Activated B cell treated with CpG ODN at 0.5 μM for 24 hours (primary cell): ENCODE measurements at regions not wholly inside any gene's neighbourhood (a gene's known extent, or its start where the extent isn't known, plus 50 kb on each side); places are given as distances from the start of the nearest gene placed in this dataset.
"Not testable (repeated sequence)": the region's sequence is repeated elsewhere in the genome, so short reads cannot be mapped to it uniquely, and the experiment has no call there.

Source experiments
- ATAC-seq: fragments of 200-7000 bp; cut with Tn5 transposase; one replicate; pipeline ENCODE4 v1.10.0; 2021; ENCODE audit warnings: low read depth, mild to moderate bottlenecking, moderate library complexity
- CTCF ChIA-PET: fragments of 350-600 bp; sonication (Branson Sonifier 250); formaldehyde crosslinking; loops from one replicate; lab custom pipeline; 2021; ENCODE audit warnings: antibody characterized with exemption; lab: Charles Lee
- POLR2A ChIA-PET: fragments of 350-600 bp; sonication (Branson Sonifier 250); formaldehyde crosslinking; loops from one replicate; lab custom pipeline; 2021; ENCODE audit warnings: antibody characterized with exemption; lab: Charles Lee
- DNase-seq: peaks from one replicate; pipeline ENCODE4 v3.0.0; 2022
- H3K27ac Mint-ChIP-seq: one replicate; pipeline ENCODE4 v1.8.0; 2020; ENCODE audit warnings: mixed read lengths
- H3K27me3 Mint-ChIP-seq: one replicate; pipeline ENCODE4 v1.8.0; 2021; ENCODE audit warnings: mixed read lengths
- H3K36me3 Mint-ChIP-seq: one replicate; pipeline ENCODE4 v1.8.0; 2021; ENCODE audit warnings: low read depth, mixed read lengths
- H3K4me1 Mint-ChIP-seq: one replicate; pipeline ENCODE4 v1.8.0; 2021; ENCODE audit warnings: mixed read lengths
- H3K4me3 Mint-ChIP-seq: one replicate; pipeline ENCODE4 v1.8.0; 2020; ENCODE audit warnings: mild to moderate bottlenecking, mixed read lengths
- H3K9me3 Mint-ChIP-seq: one replicate; pipeline ENCODE4 v1.8.0; 2020; ENCODE audit warnings: mixed read lengths
- intact Hi-C: fragments of 100-400 bp; cut with micrococcal nuclease; formaldehyde crosslinking; loops from one replicate; pipeline ENCODE4 v1.15.1; 2024
- TF ChIP-seq, protein P1 (sequence below): fragments of 200-600 bp; IDR thresholded peaks from one replicate; pipeline ENCODE4 v1.8.0; 2022; ENCODE audit warnings: antibody characterized with exemption, mild to moderate bottlenecking

DNA sequence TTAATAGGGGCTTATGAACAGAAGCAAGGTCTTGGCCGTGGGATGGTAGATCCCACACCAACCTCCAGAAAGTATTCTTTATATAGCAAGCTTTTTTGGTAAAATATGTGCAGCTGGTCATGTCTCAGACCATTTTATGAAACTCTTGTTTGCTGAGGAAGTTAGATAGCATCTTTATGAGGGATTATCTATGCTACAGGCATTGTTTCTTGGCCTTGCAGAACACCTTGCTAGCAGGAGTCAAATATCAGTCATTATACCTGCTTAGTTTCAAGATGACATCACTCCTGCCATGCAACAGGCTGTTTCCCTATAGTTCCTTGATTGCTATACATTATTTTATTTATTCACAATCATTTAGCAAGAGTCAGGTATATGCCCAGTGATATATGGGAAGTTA lies 84.8 kb upstream of the LRFN5 start:
- Mint-ChIP-seq H3K9me3 (no peaks in the 10 kb centered on the region), H3K27ac (no peak overlapping the region), H3K4me1 (no peaks in the 10 kb centered on the region), H3K27me3 (no peaks in the 10 kb centered on the region), H3K36me3 (no peaks in the 10 kb centered on the region), H3K4me3 (no peak overlapping the region)
- CTCF ChIA-PET = no interaction called here
- no peak for DNase-seq
- POLR2A ChIA-PET = no interaction called here
- intact Hi-C loops = no loop called here
- ATAC-seq = no peak
- TF ChIP-seq, protein P1, sequence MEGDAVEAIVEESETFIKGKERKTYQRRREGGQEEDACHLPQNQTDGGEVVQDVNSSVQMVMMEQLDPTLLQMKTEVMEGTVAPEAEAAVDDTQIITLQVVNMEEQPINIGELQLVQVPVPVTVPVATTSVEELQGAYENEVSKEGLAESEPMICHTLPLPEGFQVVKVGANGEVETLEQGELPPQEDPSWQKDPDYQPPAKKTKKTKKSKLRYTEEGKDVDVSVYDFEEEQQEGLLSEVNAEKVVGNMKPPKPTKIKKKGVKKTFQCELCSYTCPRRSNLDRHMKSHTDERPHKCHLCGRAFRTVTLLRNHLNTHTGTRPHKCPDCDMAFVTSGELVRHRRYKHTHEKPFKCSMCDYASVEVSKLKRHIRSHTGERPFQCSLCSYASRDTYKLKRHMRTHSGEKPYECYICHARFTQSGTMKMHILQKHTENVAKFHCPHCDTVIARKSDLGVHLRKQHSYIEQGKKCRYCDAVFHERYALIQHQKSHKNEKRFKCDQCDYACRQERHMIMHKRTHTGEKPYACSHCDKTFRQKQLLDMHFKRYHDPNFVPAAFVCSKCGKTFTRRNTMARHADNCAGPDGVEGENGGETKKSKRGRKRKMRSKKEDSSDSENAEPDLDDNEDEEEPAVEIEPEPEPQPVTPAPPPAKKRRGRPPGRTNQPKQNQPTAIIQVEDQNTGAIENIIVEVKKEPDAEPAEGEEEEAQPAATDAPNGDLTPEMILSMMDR = no peak

DNA sequence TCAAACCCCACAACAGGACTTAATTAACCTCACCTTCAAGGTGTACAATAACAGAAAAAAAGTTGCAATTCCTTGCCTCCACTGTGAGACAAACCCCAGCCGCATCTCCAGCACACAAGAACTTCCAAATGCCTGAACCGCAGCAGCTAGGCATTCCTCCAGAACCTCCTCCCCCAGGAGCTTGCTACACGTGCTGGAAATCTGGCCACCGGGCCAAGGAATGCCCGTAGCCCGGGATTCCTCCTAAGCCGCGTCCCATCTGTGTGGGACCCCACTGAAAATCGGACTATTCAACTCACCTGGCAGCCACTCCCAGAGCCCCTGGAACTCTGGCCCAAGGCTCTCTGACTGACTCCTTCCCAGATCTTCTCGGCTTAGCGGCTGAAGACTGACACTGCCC lies 88.6 kb upstream of the LRFN5 start:
- H3K36me3 Mint-ChIP-seq, POLR2A ChIA-PET, H3K27me3 Mint-ChIP-seq, DNase-seq, H3K4me3 Mint-ChIP-seq, H3K27ac Mint-ChIP-seq, ATAC-seq, H3K9me3 Mint-ChIP-seq, H3K4me1 Mint-ChIP-seq, CTCF ChIA-PET, intact Hi-C loops: not testable (repeated sequence)

DNA sequence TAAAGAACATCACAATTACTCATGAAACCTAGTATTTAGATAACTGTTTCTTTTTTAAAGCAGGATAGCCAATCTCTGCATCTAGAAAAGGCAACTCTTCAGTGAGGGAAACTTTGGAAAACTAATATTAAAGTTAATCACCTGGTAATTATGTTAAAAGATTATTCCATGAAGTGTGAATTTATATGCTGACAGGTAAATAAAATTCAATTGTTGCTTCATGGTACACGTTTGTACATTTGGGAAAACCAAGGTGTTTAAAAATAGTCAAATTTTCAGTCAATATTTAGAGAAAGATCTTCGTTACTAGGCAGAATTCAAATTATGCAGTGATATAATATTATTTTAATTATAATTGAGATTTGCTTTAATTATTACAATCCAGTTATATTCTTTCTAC lies 100.1 kb upstream of the LRFN5 start:
- ATAC-seq (no peak), DNase-seq (no peak)
- Mint-ChIP-seq H3K27ac (no peak overlapping the region), H3K27me3 (no peaks in the 10 kb centered on the region), H3K4me1 (no peaks in the 10 kb centered on the region), H3K36me3 (no peaks in the 10 kb centered on the region), H3K4me3 (no peak overlapping the region), H3K9me3 (no peaks in the 10 kb centered on the region)
- ChIA-PET CTCF (no interaction called here), POLR2A (no interaction called here)
- TF ChIP-seq, protein P1 = no peak
- intact Hi-C loops = no loop called here

GRCh38 chr14:41505491-41505890 lies 101.2 kb upstream of the LRFN5 start:
- no peaks in the 10 kb centered on the region for H3K9me3 Mint-ChIP-seq
- H3K36me3 Mint-ChIP-seq = no peaks in the 10 kb centered on the region
- H3K27me3 Mint-ChIP-seq = no peaks in the 10 kb centered on the region
- TF ChIP-seq, protein P1 = no peak
- H3K4me3 Mint-ChIP-seq = no peak overlapping the region
- no peaks in the 10 kb centered on the region for H3K4me1 Mint-ChIP-seq
- intact Hi-C loops = no loop called here
- ATAC-seq (no peak), DNase-seq (no peak)
- CTCF ChIA-PET = no interaction called here
- H3K27ac Mint-ChIP-seq = no peak overlapping the region
- POLR2A ChIA-PET = no interaction called here

DNA sequence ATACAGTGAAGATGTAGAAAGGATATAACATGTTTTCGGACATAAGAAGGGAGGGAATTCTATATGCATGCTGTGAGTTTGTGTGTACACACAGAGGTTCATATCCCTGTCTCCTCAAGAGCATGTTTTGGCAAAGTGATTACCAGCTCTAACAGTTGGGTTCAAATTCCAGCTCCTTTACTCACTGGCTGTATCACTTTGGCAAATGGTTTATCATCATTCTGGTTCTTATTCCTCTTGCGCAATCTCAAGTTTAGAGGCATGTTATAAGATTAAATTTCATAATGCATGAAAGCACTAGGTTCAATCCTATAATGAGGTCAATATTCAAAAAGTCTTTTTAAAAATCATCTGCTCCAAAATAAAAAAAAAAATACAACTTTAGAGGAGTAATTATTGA lies 107.7 kb upstream of the LRFN5 start:
- no peaks in the 10 kb centered on the region for H3K9me3 Mint-ChIP-seq

DNA sequence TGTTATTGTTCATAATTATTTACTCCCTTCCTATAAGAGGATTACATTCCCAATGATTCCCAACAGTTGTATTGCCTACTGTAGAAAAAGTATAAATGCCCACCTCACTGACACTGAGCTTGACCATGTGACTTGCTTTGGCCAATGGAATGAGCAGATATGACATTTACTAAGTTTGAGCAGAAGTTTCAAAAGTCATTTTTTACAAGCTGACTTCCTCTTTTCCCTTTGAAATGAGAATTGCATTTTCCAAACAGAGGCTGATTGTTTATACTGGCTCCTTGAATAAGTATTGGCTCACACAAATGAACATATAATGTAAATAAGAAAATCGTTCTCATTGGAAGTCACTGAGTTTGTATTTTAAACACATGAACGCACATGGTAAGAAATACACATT lies 116.4 kb upstream of the LRFN5 start:
- Mint-ChIP-seq H3K27ac (no peak overlapping the region), H3K4me1 (no peaks in the 10 kb centered on the region), H3K9me3 (no peaks in the 10 kb centered on the region), H3K4me3 (no peak overlapping the region), H3K36me3 (no peaks in the 10 kb centered on the region), H3K27me3 (no peaks in the 10 kb centered on the region)
- ChIA-PET CTCF (no interaction called here), POLR2A (no interaction called here)
- intact Hi-C loops = no loop called here
- DNase-seq = no peak
- ATAC-seq = no peak
- TF ChIP-seq, protein P1 = no peak

More for the DNA sequence above, 107.7 kb upstream of the LRFN5 start:
- POLR2A ChIA-PET = no interaction called here
- H3K27me3 Mint-ChIP-seq = no peaks in the 10 kb centered on the region
- CTCF ChIA-PET = no interaction called here
- H3K4me1 Mint-ChIP-seq = no peaks in the 10 kb centered on the region
- intact Hi-C loops = no loop called here
- TF ChIP-seq, protein P1 = no peak
- H3K27ac Mint-ChIP-seq = no peak overlapping the region
- no peaks in the 10 kb centered on the region for H3K36me3 Mint-ChIP-seq
- no peak overlapping the region for H3K4me3 Mint-ChIP-seq
- ATAC-seq (no peak), DNase-seq (no peak)
